GM21526 (cell line): ENCODE measurements at regions not wholly inside any gene's neighbourhood (a gene's known extent, or its start where the extent isn't known, plus 50 kb on each side); places are given as distances from the start of the nearest gene placed in this dataset.
"Not testable (repeated sequence)": the region's sequence is repeated elsewhere in the genome, so short reads cannot be mapped to it uniquely, and the experiment has no call there.

Experiments used
- ATAC-seq: cut with Tn5 transposase; IDR thresholded peaks from one replicate; pipeline ENCODE4 v1.9.1; 2021; ENCODE audit warnings: moderate library complexity; ENCODE audit not compliant: unreplicated experiment, low FRiP score

DNA sequence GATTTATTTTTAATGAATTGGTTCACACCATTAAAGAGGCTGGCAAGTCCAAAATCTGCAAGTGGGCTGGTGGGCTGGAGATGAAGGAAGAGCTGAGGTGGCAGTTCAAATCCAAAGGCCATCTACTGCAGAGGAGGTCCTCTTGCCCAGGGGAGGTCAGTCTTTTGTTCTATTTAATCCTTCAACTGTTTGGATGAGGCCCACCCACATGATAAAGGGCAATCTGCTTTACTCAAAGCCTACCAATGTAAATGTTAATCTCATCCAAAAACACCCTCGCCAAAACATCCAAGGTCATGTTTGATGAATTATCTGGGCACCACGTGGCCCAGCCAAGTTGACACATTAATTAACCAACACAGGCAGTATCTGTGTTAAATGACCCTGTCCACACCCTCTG lies 99.0 kb downstream of the RRAGC start:
- no peak for ATAC-seq

DNA sequence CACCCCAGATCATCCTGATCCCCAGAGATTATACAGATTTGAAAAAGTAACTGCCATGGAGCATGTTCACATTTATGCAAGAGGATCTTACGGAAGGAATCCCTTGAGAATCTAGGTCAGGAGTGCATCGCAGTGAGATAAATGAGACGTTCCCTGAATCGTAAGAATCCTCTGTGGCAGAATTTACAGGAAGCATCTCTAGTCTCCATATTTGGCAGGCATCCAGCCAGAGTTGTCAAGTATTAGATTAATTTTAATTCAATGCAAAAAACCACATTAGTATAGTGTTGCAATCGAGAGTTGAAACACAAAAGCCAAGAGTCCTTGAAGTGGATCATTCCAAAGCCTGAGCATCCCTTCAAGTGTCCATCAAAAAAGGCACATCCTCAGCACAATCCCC lies 100.8 kb downstream of the RRAGC start:
- no peak for ATAC-seq

DNA sequence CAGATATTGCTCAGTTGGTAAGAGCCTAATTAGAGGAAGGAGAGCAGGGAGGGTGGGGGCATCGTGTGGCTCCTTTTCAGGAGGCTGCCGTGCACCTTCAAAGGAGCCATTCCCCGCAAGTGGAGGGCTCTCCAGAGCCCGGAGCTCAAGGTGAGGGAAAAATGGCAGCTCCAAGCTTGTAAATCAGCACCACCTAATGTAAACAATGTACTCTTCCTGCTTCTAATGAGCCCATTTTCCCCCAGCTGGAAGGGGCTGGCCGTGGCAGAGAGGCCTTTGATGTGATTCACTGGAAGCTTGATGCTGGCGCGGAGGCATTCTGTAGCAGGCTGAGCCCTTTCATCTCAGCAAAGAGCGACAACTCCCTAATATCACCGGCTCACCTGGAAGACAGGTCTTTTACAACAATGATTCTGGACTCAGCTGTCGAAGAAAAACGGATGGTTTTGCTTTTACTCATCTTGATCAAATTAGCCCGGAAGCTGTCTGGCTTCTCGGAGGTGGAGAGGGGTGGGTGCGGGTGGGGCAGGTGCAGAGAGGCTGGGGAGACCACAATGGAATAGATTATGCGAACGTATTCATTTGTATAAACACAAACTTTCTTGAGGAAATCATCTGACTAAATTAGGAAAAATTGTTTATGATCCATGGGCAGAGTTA lies 112.5 kb downstream of the RRAGC start:
- ATAC-seq = no peak

DNA sequence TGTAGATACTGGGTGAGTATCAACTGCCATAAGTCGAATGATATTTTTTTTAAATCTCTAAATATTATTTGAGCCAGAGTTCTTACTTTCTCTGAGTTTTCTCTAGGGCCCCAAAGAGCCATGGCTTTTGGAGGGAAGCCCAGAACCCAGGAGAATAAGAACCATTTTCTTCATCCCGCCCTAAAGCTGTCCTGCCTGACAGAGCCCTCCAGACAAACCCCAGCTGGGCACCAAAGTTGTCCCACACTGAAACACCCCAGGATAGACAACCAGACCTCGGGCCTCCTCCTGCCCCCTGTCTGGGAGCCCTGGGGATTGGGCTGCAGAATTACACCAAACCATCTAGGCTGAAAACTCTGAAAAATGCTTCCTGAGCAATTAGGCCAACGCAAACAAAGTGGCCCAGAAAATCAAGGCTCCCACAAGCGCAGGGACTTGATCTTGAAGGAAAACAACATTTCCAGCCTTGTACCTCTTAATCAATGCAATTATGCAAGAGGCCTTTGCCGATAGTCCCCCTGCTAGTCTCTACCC lies 113.1 kb downstream of the RRAGC start:
- no peak for ATAC-seq

DNA sequence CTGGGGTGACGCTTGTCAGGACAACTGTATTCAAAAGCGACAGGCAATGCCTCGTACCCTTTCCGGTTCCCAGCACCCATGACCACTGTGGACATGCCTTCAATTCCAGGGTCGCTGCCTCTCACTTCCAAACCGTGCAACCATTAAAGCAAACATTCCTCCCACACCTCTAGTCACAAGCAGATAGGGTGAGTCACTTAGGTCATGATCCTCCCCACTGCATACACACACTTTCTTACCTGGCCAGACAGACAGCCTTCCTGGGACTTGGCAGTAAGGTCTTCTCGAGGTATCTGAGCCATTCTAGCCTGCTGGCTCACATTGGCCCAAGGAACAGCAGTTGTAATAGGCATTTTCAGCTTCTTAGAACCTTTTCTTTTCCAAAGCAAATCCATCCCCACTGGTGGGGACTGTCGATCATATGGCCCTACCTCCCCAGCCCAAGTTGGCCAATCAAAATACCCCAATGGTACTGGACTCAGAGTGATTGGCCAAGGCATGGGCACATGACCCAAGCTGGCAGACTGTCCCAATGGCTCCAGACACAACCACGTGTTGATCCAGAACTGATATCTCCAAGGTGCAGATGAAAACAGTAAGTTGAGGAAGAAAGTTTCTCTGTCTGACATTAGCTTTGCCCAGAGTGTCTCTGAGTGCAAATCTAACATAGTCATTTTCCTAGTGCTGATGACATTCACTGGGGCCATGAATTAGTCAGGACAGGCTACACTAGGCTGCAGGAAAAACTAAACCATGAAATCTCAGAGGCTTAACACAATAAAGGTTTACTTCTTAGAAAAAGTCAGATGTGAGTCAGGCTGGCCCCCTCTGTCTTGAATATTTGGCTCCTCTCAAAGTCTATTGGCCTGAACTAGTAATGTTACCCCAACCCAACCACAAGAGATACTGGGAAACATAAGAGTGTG lies 113.8 kb downstream of the RRAGC start:
- no peak for ATAC-seq

DNA sequence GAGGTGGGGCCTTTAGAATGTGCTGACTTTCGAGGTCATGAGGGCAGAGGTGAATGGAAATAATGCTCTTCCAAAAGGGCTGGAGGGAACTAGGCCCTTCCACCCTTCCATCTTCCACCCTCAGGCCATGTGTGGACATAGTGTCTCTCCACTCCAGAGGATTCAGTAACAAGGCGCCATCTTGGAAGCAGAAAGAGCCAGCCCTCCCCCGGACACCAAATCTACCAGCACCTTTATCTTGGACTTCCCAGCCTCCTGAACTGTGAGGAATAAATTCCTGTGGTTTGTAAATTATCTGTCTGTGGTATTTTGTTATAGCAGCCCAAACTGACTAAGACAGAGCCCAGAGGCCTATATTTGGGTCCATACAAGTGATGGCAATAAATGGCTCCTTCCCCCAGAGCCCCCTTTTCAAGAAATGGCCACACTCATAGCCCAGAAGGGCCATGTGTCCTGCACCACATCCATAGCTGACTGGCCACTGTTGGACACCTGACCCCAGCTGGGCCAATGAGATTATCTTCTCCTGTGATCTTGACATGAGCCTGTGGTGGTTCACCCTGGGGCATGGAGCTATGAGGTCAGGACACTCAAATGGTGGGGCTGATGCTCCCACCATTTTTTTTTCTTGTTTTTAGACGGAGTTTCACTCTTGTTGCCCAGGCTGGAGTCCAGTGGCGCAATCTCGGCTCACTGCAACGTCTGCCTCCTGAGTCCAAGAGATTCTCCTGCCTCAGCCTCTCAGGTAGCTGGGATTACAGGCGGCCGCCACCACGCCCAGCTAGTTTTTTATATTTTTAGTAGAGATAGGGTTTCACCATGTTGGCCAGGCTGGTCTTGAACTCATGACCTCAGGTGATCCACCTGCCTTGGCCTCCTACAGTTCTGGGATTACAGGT lies 114.9 kb downstream of the RRAGC start:
- no peak for ATAC-seq

DNA sequence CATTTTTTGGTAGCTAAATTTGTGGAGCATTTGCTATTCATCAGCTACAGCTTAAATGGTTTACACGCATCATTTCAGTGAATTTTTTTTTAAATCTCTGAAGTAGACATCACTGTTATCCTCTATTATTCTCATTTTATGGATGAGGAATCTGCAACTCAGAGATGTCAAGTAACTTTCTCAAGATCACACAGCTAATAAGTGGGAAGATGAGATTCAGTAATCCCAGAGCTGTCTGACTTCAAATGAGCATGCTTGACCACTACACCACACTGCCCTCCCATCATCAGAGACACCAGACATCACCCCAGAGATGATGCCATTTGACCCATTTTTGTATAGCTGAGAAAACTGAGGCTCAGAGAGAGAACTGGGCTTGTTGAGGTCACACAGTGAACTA lies 116.4 kb downstream of the RRAGC start:
- no peak for ATAC-seq

DNA sequence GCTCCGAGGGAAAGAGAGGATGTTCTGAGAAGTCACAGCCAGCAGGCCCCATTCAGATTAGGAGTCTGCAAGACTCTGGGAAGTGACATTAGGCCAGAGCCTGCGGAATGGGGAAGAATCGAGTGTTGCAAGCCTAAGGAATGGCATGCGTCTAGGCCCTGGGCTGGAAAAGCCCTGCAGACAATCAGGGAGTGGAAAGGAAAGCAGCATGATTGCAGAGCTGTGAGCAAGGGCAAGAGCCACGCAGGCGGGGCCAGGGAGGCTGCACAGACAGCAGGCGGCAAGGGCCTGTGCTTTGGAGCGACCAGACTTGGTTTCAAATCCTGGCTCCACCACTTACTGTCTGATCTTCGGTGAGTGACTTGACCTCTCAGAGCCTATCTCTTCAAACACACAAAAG lies 118.2 kb downstream of the RRAGC start:
- no peak for ATAC-seq

DNA sequence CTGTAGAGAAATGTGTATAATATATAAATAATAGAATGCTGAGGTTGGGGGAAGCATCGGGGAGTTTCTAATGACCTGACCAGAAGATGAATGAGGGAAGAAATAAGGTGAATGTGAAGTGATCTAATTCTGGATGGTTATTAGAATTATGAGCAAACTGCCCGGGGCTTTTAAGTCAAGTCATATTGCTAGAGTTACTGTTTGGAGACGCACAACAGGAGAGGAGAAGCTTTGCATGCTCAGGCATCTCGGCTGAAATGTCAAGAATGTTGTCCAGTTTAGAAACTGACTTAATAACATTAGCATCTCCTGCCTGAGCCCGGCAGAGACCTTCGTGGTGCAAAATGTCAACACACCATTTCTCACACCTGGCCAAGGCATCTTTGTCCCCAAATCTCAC lies 119.1 kb downstream of the RRAGC start:
- ATAC-seq = no peak

DNA sequence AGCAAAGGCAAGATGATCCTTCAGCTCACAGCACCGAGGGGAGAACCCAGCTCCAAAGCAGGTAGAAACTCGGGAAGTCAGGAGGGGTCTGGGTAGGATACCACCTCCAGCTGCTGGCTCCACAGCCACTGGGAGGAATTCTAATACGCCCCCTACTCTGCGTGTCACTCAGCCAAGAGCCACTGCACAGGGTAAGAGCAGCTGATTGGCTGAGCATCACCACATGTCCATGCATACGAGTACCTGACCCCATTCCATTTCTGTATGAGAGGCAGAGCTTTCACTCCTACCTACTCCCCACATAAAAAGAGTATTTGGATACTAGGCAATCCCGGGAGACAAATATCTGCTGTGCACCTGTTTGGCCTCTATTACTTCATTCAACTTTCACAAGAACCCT lies 121.4 kb downstream of the RRAGC start:
- ATAC-seq = no peak

DNA sequence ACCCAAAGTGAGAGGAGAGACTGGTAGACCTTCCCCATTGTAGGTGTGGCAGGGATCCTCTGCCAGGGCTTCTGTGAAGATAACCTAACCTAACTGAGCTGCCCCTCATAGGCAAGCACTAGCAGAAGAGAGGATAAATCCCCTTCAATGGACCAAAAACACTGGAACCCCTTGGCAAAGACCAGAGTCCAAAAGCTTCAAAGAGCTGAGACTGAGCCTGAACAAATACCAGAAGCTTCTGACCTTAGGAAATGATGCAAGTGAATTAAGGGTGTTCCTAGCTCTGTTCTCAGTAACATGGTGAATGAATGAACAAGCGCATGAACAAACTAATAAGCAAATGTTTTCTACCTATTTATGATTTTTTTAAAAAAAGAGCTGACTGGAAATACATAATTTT lies 123.2 kb downstream of the RRAGC start:
- no peak for ATAC-seq

DNA sequence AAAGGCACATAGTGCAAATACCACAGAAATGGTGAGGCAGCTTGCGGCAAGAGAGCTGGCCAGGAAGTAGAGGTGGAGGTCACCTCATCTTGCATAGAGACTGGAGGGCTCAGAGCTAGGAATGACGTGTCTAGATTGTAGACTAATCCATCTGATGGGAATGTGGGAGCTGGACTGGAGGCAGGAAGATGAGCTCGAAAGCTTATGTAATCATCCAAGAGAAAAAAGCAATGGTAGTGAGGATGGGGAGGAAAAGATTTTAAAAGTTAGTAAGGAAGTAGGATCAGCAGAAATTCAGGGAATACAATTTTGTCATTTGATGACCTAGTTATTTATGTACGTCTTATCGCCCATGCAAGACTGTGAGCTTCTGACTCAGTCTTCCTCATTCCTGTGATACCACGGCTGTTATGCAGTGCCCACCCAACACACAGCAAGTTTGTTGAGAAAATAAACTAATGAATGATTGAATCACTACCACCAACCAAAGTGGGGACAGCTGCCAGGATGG lies 123.9 kb downstream of the RRAGC start:
- no peak for ATAC-seq

DNA sequence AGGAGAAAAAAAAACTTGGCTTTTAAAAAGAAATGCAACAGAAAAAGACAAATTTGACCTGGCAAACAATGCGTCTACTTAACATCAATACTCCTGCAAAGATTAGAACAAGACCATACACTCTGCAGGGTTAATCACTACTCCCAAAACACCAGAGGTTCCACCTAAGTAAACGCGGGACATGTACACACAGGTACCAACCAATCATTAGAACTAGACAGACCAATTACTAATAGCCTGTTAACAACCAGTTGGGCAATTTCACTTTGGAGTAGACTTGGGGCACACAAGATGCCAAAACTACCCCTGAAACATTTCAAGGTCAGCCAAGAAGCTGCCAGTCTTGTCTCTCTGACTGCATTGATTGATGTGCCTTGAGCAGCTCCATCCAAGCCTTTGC lies 125.8 kb downstream of the RRAGC start:
- no peak for ATAC-seq

DNA sequence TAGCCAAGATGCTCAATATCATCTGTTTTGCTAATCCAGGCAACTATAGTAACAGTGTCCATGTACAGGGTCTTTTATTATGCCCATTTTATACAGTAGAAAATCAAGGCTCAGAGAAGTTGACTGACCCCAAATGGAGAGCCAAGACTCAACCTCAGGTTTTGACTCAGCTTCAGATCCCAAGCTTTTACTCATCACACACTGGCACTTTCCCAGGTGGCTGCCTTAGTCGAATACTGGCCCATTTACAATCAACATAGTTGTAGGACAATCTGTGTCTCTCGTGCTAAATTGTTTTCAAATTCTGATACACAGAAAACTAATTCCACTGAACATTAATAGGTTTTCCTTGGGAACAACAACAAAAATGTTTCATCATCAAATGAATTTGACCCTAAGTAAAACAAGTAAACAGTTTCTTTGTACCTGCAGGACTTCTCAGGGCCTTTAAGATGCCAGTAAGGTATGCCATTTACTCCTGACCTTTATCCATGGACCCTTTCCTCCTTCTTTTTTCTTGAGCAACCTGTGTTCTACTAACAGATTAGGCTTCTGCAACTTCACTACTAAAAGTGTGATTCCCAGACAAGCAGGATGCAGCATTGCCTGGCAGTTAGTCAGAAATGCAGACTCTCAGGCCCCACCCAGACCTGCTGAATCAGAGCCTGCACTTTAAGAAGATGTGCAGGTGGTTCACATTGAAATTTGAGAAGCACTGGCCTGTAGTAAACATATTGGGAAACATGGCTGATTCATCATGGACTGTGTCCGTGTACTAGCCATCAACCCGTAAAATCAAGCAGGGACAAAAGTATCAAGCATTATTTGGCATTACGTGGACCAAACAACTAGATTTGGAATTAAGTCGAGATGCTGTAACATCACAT lies 128.8 kb downstream of the RRAGC start:
- no peak for ATAC-seq

DNA sequence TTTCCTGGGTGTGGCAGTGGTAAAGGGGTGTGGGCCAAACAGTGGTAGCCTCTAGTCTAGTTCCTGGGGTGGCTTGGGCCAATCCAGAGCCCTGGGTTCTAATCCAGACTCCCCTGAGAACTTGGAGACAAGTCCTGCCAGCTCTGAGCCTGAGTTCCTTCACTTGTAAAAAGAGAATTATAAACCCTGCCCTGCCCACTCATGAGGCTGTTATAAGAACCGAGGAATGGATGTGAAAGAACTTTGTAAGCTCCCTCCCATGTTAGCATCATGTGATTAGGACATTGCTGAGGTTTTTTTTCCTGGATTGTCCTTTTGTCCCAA lies 131.0 kb downstream of the RRAGC start:
- no peak for ATAC-seq

DNA sequence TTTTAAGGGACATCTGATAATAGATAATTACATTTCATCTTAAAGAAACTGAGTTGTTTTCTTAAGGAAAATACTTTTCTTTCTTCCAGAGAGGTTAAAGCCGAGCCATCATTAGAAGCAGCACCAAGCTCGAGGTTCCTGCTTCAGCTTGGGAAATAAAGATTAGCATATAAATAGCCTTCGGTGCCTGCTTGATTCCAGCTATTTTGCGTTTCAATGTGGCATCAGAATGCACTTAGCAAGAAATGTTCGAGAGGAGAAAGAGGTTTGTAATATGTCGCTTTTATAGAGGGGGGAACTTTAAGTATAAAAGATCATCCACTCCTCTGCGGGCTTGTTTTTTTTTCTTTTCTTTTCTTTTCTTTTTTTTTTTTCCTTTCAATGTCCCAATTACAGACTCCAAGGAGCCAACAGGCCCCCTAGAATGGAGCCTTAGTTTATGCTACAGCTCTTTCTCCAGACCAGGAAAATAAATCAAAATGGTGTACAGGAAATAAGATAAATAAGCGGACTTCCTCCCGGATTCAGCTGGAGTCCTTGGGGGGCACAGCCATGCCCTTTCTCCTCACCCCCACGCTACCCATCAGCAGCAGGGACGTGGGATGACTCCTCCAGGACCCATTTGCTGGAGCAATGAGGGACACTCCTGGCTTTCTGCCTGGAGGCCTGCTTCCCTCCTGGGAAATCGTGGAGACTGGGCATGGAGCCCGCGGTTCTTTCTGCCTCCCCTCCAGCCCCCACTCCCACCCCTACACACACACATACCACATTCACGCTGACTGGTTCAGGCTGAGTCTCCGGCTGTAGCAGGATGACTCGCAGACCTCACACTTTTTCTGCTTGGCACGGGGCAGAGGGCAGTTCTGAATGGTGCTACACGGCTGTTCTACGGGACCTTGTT lies 131.6 kb downstream of the RRAGC start:
- no peak for ATAC-seq

DNA sequence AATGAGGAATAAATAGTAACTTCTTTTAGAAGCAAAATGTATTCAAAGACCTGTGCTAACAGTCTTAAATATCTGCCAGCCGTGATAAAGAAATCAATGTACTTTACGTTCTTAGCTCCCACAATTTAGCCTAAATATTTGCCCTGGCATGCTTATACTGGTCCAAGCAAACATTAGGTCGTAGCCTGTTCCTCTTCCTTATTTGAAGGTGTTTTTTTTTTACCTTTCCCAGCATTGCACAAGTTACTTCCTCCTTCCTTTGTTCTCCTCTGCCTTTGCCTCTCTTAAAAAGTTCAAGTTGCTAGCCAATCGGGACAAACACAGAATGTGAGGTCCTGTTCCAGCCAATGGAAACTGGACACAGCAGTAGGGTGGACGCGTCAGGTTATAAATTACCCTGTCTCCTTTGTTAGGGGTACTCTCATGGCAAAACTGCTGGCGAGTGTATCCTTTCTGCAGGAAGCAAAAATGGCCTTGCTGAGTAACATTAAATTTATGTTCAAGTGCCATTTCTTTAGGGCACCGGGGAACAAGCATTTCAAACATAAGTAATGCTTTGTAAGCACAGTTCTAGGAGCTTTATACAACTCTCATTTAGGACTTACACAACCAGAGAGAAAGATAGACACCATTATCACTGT lies 134.1 kb downstream of the RRAGC start:
- not testable (repeated sequence) for ATAC-seq
